Left lung (tissue), 4 donors: ENCODE measurements at regions not wholly inside any gene's neighbourhood (a gene's known extent, or its start where the extent isn't known, plus 50 kb on each side); places are given as distances from the start of the nearest gene placed in this dataset.

ENCODE experiments used
- ATAC-seq: fragments of 200-7000 bp; cut with Tn5 transposase; one replicate; pipeline ENCODE4 v1.9.1; 2020; ENCODE audit warnings: moderate library complexity
- DNase-seq, 4 donors: peaks; one replicate each; pipeline ENCODE4 v3.0.0-alpha.2; 2013 to 2020
- H3K27ac ChIP-seq, 2 donors: fragments of 200-600 bp; sonication (generic) in 1 of 2; one replicate each; pipeline versions ENCODE4 v1.5.0 to v1.8.0; 2020 to 2021
- H3K27me3 ChIP-seq, 2 donors: fragments of 200-600 bp; sonication (generic) in 1 of 2; one replicate each; pipeline versions ENCODE4 v1.5.0 to v1.8.0; 2020 to 2021
- H3K36me3 ChIP-seq, 2 donors: fragments of 200-600 bp; sonication (generic) in 1 of 2; one replicate each; pipeline versions ENCODE4 v1.5.0 to v1.8.0; 2020 to 2021
- H3K4me1 ChIP-seq, 2 donors: fragments of 200-600 bp; one replicate each; pipeline ENCODE4 v1.8.0; 2021
- H3K4me3 ChIP-seq, 2 donors: fragments of 200-600 bp; sonication (generic) in 1 of 2; one replicate each; pipeline versions ENCODE4 v1.5.0 to v1.8.0; 2020 to 2021; ENCODE audit warnings: mild to moderate bottlenecking in 1 of 2
- H3K9me3 ChIP-seq, 2 donors: fragments of 200-600 bp; sonication (generic) in 1 of 2; one replicate each; pipeline versions ENCODE4 v1.5.0 to v1.8.0; 2020 to 2021
- intact Hi-C, 2 donors: fragments of 100-400 bp; cut with DNase I; formaldehyde crosslinking; loops; one replicate each; pipeline versions ENCODE4 v1.11.2 to v1.14.2; 2022
- TF ChIP-seq, protein P1 (sequence below), 2 donors: fragments of 200-600 bp; sonication (generic) in 1 of 2; IDR thresholded peaks; one replicate each; pipeline versions ENCODE4 v1.5.0 to v1.8.0; 2021; ENCODE audit warnings: antibody characterized with exemption in 2 of 2
- donor health status: DM: no; HTN: yes; CAD: no.
- donor health status: DM: no; HTN: no; CAD: no.

DNA sequence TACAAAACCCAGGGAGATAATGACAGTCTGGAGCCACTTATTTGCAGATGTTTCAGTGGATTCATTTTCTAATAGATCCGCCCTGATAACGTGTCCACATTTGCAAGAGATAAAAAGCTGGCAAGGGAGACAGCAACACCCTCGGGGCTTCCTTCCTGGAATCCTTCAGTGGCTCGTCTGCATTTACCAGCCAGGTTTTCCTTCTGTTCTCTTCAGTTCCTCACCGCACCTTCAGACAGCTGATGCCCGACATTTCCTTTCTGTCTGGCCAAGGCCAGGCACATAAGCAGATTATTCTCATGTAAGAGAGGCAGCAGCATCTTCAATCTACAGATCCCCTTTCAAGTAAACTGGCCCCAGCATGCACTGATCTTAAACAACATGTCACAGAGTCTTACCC is 56.2 kb upstream of the SPATA12 start:
- Histone ChIP-seq H3K4me3 (no peak overlapping the region), H3K36me3 (no peaks in the 10 kb centered on the region), H3K27me3 (no peaks in the 10 kb centered on the region), H3K4me1 (peaks cover 11 to 14% of the 10 kb centered on the region in 2 donors), H3K27ac (no peak overlapping the region), H3K9me3 (no peaks in the 10 kb centered on the region)
- DNase-seq: no peak
- no peak for ATAC-seq
- intact Hi-C loops: no loop called here
- TF ChIP-seq, protein P1, sequence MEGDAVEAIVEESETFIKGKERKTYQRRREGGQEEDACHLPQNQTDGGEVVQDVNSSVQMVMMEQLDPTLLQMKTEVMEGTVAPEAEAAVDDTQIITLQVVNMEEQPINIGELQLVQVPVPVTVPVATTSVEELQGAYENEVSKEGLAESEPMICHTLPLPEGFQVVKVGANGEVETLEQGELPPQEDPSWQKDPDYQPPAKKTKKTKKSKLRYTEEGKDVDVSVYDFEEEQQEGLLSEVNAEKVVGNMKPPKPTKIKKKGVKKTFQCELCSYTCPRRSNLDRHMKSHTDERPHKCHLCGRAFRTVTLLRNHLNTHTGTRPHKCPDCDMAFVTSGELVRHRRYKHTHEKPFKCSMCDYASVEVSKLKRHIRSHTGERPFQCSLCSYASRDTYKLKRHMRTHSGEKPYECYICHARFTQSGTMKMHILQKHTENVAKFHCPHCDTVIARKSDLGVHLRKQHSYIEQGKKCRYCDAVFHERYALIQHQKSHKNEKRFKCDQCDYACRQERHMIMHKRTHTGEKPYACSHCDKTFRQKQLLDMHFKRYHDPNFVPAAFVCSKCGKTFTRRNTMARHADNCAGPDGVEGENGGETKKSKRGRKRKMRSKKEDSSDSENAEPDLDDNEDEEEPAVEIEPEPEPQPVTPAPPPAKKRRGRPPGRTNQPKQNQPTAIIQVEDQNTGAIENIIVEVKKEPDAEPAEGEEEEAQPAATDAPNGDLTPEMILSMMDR (IDR thresholded peaks at IDR 0.05): no peak

DNA sequence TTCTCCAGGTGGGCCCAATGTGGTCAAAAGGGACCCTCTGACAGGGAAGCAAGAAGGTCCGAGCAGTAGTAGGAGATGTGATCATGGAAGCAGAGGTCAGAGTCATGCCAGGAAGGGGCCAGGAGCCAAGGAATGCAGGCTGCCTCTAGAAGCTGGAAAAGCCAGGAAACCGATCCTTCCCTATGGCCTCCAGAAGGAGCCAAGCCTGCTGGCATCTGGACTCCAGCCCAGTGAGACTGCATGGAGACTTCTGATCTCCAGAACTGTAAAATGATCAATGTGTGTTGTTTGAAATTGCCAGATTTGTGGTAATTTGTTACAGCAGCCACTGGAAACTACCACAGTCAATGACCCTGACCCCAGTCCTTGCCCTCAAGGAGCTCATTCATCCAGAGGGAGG is 56.8 kb upstream of the SPATA12 start:
- no peak for DNase-seq
- ATAC-seq: no peak
- H3K4me1 ChIP-seq: peaks cover 11 to 14% of the 10 kb centered on the region in 2 donors
- no peak overlapping the region for H3K4me3 ChIP-seq
- no peaks in the 10 kb centered on the region for H3K36me3 ChIP-seq
- intact Hi-C loops: no loop called here
- H3K27me3 ChIP-seq: no peaks in the 10 kb centered on the region
- TF ChIP-seq, protein P1 (IDR thresholded peaks at IDR 0.05): no peak
- no peaks in the 10 kb centered on the region for H3K9me3 ChIP-seq
- no peak overlapping the region for H3K27ac ChIP-seq

DNA sequence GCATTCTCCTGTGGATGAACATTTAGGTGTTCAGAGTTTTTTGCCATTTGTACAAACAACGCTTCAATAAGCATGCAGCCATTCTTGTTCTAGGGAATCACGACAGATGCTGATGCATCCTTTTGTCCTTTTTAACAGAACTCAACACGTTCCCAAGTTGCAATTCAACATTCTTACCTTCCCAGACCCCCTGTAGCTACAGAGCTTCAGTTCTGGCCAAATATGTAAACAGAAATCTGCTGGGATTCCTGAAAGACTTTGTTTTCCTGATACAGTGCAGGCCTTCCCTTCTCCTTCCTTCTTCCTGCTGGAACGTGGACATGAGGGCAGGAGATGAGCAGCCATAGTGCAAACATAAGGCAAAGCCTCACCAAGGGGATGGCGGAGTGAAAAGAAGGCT is 59.1 kb upstream of the SPATA12 start:
- intact Hi-C loops: no loop called here
- Histone ChIP-seq H3K27me3 (no peaks in the 10 kb centered on the region), H3K4me1 (no peaks in the 10 kb centered on the region), H3K9me3 (no peaks in the 10 kb centered on the region), H3K27ac (no peak overlapping the region), H3K36me3 (no peaks in the 10 kb centered on the region), H3K4me3 (no peak overlapping the region)
- TF ChIP-seq, protein P1 (IDR thresholded peaks at IDR 0.05): no peak
- ATAC-seq: no peak
- DNase-seq: no peak

DNA sequence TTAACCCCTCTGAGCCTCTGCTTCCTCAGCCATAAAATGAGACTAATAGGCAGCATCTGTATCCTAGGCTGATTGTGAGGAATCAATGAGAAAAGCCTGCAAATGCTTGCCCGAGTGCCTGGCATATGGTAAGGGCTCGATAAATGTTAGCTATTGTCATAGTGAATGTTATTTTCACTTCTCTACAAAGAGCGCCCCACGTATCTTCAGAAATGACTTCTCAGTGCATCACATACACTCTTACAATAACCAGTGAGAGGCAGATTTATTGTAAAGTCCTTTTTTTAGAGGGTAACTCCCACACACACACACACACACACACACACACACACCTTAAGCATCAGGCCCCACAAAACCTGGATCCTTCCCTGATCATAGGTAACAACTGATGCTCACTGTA is 60.5 kb upstream of the SPATA12 start:
- TF ChIP-seq, protein P1 (IDR thresholded peaks at IDR 0.05): no peak
- Histone ChIP-seq H3K4me1 (no peaks in the 10 kb centered on the region), H3K4me3 (no peak overlapping the region), H3K9me3 (no peaks in the 10 kb centered on the region), H3K36me3 (no peaks in the 10 kb centered on the region), H3K27me3 (no peaks in the 10 kb centered on the region), H3K27ac (no peak overlapping the region)
- no peak for ATAC-seq
- no peak for DNase-seq
- intact Hi-C loops: no loop called here

DNA sequence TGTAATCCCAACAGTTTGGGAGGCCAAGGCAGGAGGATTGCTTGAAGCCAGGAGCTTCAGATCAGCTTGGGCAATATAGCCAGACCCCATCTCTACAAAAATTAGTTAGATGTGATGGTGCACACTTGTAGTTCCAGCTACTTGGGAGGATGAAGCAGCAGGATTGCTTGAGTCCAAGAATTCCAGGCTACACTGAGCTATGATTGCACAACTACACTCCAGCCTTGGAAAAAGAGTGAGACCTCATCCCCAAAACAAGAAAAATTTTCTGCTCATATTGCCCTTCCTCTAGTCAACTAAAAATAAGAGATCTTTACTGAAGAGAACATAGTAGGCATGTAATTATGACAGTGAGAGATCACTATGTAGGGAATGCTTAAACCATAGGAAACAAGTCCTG is 60.9 kb upstream of the SPATA12 start:
- intact Hi-C loops: loop anchor here in 1 of 2 donors (10.0 kb wide), 1 partner anchor 225 kb away; the partner anchor contains the start of gene APPL1
- Histone ChIP-seq H3K27ac (no peak overlapping the region), H3K9me3 (no peaks in the 10 kb centered on the region), H3K27me3 (no peaks in the 10 kb centered on the region), H3K36me3 (no peaks in the 10 kb centered on the region), H3K4me1 (no peaks in the 10 kb centered on the region), H3K4me3 (no peak overlapping the region)
- no peak for ATAC-seq
- no peak for DNase-seq
- TF ChIP-seq, protein P1 (IDR thresholded peaks at IDR 0.05): no peak
